Muscle of arm (tissue), 1 donor: ENCODE measurements at regions not wholly inside any gene's neighbourhood (a gene's known extent, or its start where the extent isn't known, plus 50 kb on each side); places are given as distances from the start of the nearest gene placed in this dataset.
A peak's percentile ranks its signal among the peaks of the same experiment; 100 is the strongest.

Experiments used
- DNase-seq: peaks from one replicate; pipeline ENCODE4 v3.0.0-alpha.2; 2013

DNA sequence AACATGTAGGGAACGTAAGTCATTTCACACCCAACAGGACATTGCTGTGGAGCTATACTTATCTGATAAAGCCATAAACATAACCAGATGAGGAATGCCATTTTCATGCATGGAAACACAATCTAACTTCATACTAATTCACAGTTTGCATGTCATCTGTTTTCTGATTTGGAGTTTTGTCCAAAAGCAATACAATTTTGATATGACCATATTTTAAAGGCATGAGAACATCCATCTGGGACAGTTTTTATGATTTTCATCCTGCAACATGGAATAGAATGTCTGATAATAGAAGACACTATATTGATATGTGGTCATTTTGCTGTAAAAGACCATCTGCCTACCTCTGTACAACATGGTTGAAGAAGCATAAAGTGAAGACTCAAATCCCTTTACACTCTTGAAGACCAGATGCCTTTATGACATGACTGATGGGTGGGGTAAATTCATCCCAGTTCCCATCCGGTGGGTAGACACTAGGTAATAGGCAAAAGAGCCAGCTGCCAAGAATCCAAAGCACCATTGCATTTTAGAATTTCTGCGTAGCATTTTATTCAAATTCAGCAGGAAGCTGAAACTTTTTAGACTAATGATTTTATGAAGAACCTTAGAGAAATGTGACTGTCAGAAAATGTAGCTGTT lies 309.8 kb downstream of the LMO7 start:
- DNase-seq = no peak

DNA sequence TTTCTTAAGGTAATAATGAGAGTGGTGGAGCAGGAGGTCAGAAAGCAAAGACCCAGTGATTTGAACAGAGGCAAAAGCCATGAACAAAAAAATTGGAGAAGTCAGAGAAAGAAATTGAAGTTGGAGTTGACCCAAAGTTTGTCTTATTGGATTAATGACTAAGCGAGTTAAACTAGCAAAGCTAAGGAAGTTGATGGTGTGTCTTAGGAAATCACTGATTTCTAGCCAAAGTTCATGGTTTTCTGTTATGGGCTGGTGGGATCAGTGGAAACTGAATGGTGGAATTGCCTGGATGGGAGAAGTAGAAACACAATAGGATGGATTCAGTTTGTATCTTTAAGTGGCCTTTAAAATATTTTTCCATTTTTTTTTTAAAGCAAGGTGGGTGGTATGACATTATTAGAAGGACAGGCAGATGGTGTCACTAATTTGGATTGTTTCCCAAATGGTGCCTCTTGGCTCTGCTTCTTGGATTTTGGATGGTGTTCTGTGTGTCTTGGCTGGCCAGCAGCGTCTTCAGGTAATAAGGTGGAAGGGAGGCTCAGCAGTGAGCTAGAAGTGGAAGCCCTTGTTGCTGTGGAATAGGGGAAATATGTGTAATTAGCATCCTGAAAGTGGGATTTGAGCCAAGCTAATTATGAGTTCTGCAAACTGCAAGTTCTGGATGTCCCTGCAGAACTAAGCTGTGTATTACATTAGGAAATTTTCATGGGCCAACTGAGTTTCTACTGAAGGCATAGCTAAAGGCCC lies 302.9 kb downstream of the LMO7 start:
- no peak for DNase-seq

DNA sequence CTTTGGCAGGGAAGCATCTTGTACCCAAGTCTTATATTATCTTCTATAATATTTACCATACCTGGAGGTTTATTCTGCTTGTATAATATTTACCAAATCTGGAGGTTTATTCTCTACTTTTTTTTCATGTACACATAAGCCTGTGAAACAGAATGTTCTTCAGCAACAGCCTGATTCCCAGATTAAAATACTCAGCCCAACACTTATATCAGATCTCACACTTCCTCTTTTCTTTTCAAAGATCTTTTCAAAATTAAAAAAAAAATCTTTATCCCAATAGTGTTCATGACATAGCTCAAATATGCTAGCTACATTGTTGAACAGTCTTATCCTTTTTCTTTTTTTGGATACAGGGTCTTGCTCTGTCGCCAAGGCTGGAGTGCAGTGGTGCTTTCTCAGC lies 300.7 kb downstream of the LMO7 start:
- DNase-seq = no peak

DNA sequence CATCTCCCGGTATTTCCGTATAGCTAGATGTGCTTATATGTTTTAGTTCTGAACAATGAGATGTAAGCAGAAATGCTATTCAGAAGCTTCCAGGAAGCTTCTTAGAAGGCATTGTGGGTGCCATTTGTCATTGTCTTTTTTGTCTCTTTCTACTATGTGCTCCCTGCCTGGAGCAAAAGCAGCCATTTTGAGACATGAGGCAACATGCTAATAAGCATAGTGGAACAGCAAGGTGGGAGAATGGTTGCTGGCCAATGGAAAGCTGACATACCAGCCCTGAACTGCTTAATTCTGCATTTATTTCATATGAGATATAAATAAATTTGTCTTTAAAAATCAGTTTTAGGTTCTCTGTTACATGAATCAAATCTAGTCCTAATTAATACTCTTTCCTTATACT lies 299.7 kb downstream of the LMO7 start:
- DNase-seq = no peak

DNA sequence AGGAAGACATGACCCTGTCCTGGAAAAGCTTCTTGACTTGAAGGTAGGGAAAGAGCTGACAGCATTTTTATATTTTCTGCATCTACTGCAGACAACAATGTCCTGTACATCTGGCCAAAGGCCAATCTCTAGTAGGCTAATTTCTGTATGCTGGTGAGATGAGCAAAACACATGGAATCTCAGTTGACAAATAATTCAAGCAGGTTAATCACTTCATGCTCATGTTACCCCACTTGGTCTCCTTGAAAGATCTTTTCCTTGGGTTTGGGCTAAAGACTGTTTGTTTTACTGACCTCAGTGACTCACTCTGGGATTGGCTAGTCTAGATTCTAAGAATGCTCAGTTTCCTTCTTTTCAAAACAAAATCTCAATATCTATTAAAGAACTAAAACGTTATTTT lies 298.8 kb downstream of the LMO7 start:
- no peak for DNase-seq

DNA sequence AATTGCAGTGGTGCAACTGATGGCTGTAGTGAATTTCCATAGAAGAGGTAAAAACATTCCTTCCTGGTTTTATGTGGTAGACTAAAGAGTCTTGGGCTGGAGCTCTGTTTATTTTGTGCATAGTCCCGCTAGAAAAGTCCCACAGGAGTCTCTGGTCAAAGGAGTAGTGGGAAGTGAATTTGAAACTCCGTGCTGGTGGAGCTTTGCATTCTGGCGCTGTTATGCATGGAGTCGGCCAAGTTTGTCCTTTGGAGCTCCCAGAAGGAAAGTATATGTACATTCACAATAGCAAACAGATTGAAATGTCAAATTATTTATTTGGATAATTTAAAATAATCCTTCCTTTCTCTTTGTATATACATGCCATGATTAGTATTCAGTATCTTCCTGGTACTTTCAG lies 296.5 kb downstream of the LMO7 start:
- DNase-seq = peak; percentile 76

DNA sequence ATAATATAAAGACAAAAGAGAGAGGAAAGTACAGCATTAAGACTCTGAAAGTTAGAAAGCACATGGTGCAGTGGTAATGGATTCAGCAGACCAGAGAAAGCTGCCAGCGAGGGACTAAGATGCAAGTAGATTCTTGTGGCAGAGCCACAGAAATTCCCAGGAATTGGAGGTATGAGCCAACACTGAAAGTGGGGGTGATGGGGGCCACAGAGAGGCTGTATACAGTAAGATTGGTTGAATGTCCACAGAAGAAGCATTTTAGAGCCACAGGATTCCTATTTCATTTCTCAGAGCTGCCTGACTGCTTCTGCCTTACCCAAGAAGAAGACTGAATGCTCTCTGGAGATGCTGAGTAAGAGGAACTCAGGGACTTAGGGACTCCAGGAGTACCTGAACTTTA lies 295.0 kb downstream of the LMO7 start:
- no peak for DNase-seq

DNA sequence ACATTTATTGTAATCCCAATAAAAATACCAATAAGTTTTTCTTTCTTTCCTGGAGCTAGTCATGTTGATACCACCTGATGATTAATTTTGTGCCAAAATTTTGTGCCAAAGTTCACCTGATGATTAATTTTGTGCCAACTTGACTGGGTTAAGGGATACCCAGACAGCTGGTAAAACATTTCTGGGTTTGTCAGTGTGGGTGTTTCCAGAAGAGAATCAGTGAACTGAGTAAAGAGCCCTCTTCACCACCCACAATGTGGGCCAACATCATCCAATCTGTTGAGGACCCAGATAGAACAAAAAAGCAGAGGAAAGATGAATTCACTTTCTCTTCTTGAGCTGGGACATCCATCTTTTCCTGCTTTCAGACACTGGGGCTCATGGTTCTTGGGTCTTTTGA lies 292.9 kb downstream of the LMO7 start:
- DNase-seq = no peak

DNA sequence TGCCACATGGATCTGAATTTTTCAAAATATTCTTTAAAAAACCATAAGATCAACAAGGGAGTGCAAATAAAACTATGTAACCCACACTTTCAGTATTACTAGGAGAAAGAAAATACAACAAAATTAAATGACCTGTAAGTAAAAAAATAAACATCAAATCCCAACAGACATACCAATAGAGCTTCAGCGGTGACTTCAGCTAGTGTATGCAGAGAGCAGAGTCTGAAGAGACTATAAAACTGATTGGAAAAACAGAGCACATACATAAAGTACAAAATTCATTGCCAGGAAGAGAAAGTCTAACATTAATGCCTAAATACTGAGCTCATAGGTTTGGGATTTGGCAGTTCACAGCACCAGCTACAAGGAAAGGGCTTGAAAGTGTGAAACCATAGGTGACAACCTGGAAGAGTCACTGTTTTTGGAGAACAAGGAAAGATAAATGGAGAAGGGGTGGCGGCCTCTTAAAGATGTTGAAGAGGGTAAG lies 291.1 kb downstream of the LMO7 start:
- peak; percentile 23 for DNase-seq

DNA sequence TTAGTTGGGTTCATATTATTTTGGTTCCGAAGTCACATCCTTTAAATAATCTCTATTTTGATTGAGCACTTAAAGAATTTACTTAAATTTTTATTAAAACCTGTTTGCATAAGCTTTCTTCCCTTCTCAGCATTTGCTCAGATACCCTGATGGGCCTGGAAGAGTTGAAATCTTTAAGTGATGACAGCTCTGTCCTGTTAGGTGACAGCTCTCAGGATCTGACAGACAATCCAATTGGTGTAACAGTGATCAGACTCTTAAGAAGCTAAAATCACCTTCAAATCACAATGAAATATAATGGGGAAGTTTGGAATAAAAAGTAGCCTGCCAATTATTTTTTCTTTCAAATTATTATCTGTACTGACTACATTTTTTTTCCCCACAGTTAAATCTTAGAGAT lies 284.4 kb downstream of the LMO7 start:
- no peak for DNase-seq

DNA sequence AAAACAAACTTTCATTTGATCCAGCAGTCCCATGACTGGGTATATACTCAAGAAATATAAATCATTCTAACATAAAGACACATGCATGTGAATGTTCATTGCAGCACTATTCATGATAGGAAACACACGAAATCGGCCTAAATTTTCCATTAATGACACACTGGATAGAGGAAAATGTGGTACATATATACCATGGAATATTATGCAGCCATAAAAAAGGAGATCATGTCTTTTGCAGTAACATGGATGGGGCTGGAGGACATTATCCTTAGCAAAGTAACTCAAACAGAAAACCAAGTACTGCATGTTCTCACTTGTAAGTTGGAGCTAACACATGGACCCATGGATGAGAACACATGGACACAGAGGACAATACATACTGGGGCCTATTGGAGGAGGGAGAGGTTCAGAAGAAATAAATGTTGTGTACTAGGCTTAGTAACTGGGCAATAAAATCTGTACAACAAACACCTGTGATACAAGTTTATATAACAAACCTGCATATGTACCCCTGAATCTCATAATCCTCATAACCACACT lies 283.6 kb downstream of the LMO7 start:
- no peak for DNase-seq

DNA sequence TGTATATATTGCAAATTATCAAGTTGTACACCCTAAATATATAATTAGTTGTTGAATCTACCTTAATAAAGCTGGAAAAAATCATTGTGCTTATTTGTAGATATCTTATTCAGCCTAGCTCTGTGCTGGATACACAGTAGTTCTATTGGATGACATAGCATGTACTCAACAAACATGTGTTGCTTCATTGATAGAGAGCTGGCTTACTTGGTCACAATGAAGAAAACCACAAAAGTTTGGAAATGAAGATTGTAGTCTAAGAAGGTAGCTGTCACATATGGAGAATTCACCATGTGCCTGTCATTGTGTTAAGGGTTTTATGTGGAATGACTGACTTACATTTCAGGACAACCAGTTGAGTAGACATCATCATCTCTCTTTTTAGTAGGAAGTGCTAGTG lies 278.9 kb downstream of the LMO7 start:
- DNase-seq = no peak

DNA sequence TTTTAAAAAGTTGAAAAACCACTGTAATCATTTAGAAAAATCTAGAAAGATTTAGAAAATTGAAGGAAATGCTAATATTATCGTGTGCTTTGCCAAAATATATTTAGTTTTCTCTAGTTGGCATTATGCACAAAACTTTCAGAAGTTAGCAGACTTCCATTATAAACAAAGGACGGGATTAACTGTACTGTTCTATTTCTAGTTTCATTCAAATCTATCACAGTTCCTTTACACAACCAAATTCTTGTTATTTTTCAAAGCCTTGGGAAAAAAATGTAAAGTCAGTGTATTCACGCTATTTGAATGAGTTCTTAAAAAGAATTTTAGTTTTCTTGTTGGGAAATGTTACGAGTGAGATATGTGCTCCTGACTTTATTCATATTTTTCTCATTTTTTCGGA lies 277.8 kb downstream of the LMO7 start:
- DNase-seq = no peak

DNA sequence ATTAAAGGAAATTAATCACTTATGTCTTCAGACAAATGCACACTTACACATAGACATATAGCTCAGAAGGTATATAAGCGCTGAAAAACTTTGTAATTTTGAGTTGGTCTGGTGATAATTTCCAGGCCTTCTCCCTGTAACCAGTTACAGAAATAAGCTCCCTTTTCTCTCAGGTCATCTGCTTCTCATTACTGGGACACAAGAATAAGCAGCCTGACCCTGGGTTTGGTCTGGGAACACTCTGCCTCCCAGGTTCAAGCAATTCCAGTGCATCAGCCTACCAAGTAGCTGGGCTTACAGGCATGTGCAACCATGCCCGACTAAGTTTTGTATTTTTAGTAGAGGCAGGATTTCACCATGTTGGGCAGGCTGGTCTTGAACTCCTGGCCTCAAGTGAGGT lies 274.5 kb downstream of the LMO7 start:
- no peak for DNase-seq
